Kidney (tissue), 13 donors: ENCODE measurements at regions not wholly inside any gene's neighbourhood (a gene's known extent, or its start where the extent isn't known, plus 50 kb on each side); places are given as distances from the start of the nearest gene placed in this dataset.

ENCODE experiments used
- DNase-seq, 5 donors: peaks; one replicate each; pipeline ENCODE4 v3.0.0-alpha.2; 2013 to 2020
- FAIRE-seq: peaks from 2 replicates; lab custom pipeline; 2012; peaks lifted over from hg19 to GRCh38; lab: Jason Lieb, UNC
- H3K27ac ChIP-seq, 2 donors: one replicate each; pipeline ENCODE4 v1.7.0; 2013; ENCODE audit warnings: low read depth in 2 of 2, low read length in 2 of 2, inconsistent platforms in 1 of 2
- H3K27me3 ChIP-seq: one replicate; pipeline ENCODE4 v1.7.1; 2013; ENCODE audit warnings: low read length, inconsistent platforms; ENCODE audit not compliant: control insufficient read depth, insufficient read depth
- H3K36me3 ChIP-seq, 3 donors: one replicate each; pipeline versions ENCODE4 v1.7.0 to v1.7.1; 2013; ENCODE audit warnings: low read length in 3 of 3, control low read depth in 1 of 3, inconsistent platforms in 1 of 3; ENCODE audit not compliant: insufficient read depth in 3 of 3, control insufficient read depth in 2 of 3
- H3K4me1 ChIP-seq, 3 donors: one replicate each; pipeline versions ENCODE4 v1.7.0 to v1.7.1; 2013; ENCODE audit warnings: low read length in 3 of 3, inconsistent platforms in 1 of 3, low read depth in 1 of 3; ENCODE audit not compliant: control insufficient read depth in 2 of 3, insufficient read depth in 2 of 3
- H3K4me3 ChIP-seq, 3 donors: one replicate each; pipeline versions ENCODE4 v1.7.0 to v1.8.1; 2013; ENCODE audit warnings: low read length in 3 of 3, control low read depth in 1 of 3, inconsistent platforms in 1 of 3
- H3K9ac ChIP-seq, 3 donors: one replicate each; pipeline versions ENCODE4 v1.7.0 to v1.7.1; 2013; ENCODE audit warnings: low read length in 3 of 3, control low read depth in 1 of 3, inconsistent platforms in 1 of 3
- H3K9me3 ChIP-seq, 3 donors: one replicate each; pipeline versions ENCODE4 v1.7.0 to v1.7.1; 2013; ENCODE audit warnings: low read length in 3 of 3, control low read depth in 1 of 3, inconsistent platforms in 1 of 3; ENCODE audit not compliant: control insufficient read depth in 2 of 3, insufficient read depth in 1 of 3
- CTCF ChIP-seq: IDR thresholded peaks from 3 replicates; pipeline ENCODE4 v1.5.1; 2012; ENCODE audit warnings: mild to moderate bottlenecking, moderate library complexity, borderline replicate concordance; ENCODE audit not compliant: insufficient read depth; ENCODE audit errors: extremely low read depth
- intact Hi-C: fragments of 100-400 bp; cut with DNase I; formaldehyde crosslinking; loops from one replicate; pipeline ENCODE4 v1.11.1; 2022
- donor health status: control.
- donor health status: control.
- donor health status: control.
- donor health status: control.
- donor health status: control.
- donor health status: DM: yes; HTN: yes; CAD: no.
- donor health status: Normal renal cell carcinoma (clear cell type).

GRCh38 chr13:47226516-47226915, 329.7 kb upstream of the HTR2A start:
- no peak for DNase-seq
- no peak for TF ChIP-seq CTCF
- Histone ChIP-seq H3K4me1 (no peaks in the 10 kb centered on the region), H3K27ac (no peak overlapping the region), H3K4me3 (no peak overlapping the region), H3K9me3 (peaks cover 0 to 6% (median 0%) of the 10 kb centered on the region in 3 donors), H3K9ac (no peak overlapping the region), H3K36me3 (no peaks in the 10 kb centered on the region), H3K27me3 (no peaks in the 10 kb centered on the region)
- FAIRE-seq: no peak
- intact Hi-C loops: no loop called here

GRCh38 chr13:47220453-47221140, 323.7 kb upstream of the HTR2A start:
- H3K27me3 ChIP-seq: no peaks in the 10 kb centered on the region
- no peak for FAIRE-seq
- no peaks in the 10 kb centered on the region for H3K36me3 ChIP-seq
- H3K4me1 ChIP-seq: no peaks in the 10 kb centered on the region
- intact Hi-C loops: no loop called here
- H3K9ac ChIP-seq: no peak overlapping the region
- no peaks in the 10 kb centered on the region for H3K9me3 ChIP-seq
- no peak for TF ChIP-seq CTCF
- DNase-seq: no peak
- no peak overlapping the region for H3K27ac ChIP-seq
- no peak overlapping the region for H3K4me3 ChIP-seq

- no peak for FAIRE-seq
- Histone ChIP-seq H3K36me3 (no peaks in the 10 kb centered on the region), H3K9ac (no peak overlapping the region), H3K27ac (no peak overlapping the region), H3K9me3 (no peaks in the 10 kb centered on the region), H3K27me3 (no peaks in the 10 kb centered on the region), H3K4me3 (no peak overlapping the region), H3K4me1 (no peaks in the 10 kb centered on the region)
- intact Hi-C loops: no loop called here
- no peak for DNase-seq
- TF ChIP-seq CTCF: no peak
Observed at GRCh38 chr13:47218611-47219010, 321.8 kb upstream of the HTR2A start.
